T follicular helper cell (primary cell): ENCODE measurements at regions not wholly inside any gene's neighbourhood (a gene's known extent, or its start where the extent isn't known, plus 50 kb on each side); places are given as distances from the start of the nearest gene placed in this dataset.

Experiments used
- DNase-seq: peaks from one replicate; pipeline ENCODE4 v3.0.0-alpha.2; 2020; ENCODE audit warnings: low read depth

- no peak for DNase-seq
Measured at GRCh38 chr1:201610858-201611257, 71.9 kb downstream of the NAV1 start.

- no peak for DNase-seq
Measured at GRCh38 chr1:201612645-201613044, 73.7 kb downstream of the NAV1 start.

GRCh38 chr1:201614262-201615015 lies 75.5 kb downstream of the NAV1 start:
- DNase-seq: no peak

DNA sequence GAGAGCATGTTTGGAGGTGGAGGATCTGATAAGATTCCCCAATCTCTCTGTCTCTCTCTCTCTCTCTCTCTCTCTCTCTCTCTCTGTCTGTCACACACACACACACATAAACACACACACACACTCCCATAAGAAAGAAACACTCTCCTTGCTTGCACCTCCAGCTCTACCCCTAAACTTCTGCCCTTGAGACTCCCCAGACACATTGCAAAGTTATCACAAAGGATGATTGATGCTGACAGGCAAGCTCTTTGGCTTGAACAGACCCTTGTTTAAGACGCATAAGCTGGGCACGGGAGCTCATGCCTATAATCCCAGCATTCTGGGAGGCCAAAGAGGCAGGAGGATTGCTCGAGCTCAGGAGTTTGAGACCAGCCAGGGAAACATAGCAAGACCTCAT lies 78.2 kb downstream of the NAV1 start:
- DNase-seq: no peak

DNA sequence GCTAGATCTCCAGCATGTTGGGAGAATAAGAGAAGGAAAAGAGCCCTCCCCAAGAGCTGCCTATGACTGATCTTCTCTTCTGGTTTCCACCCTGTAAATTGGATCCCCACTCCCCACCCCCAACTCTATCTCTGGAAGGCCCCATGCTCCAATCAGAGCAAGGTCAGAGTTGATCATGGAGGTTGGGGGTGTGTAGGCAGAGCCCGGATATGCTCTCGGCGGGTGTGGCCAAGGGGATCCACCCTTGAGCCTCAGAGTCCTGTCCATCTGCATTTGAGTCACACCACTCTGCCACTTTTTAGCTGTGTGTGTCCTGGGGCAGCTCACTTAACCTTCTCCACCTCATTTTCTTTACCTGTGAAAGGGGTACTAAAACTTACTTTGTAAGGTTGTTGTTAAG lies 79.5 kb downstream of the NAV1 start:
- DNase-seq: no peak

- no peak for DNase-seq
Measured at GRCh38 chr1:201618905-201619304, 80.0 kb downstream of the NAV1 start.

GRCh38 chr1:201619513-201619912 lies 80.6 kb downstream of the NAV1 start:
- DNase-seq: no peak

DNA sequence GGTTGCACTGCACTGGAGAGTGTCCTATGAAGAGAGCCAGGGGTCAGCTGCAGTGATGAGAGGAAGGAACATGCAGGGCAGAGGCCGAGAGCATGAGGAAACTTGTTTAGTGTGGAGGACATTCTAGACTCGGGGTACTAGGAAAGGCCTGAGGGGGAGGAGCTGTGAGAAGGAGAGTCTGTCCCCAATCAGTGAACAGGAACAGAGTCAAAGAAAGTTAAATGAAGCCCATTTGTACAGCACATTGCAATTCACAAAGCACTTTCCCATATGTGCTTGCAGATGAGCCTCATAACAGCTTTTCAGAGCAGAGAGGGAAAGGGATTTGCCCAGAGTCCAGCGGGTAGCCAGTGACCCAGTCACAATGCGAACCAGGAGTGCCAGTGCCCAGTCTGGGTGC lies 83.4 kb downstream of the NAV1 start:
- no peak for DNase-seq

GRCh38 chr1:201622824-201623223 lies 83.9 kb downstream of the NAV1 start:
- no peak for DNase-seq

GRCh38 chr1:201624741-201625225 lies 85.9 kb downstream of the NAV1 start:
- DNase-seq: no peak

DNA sequence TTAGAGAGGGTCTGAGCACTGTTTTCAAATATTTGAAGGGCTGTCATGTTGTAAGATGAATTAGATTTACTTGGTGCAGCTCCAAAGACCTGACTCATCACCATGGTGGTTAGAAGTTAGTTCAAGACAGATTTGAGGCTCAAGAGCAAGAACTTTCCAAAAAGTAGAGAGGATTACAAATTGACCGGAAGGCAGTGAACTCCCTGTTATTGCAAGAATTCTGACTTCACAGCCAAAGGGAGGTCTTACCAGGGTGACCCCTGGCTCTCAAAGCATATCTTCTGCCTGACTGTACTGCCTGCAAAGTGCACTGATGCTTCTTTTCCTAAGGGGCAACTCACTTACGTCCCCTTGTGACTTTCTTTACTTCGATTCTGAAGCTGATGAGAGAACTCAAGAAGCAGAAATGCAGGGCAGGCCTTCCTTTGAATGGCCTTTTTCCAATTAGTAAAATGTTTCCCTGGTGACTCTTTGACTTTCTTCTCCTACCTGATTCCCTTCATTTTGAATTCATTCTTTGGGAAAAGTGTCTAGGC lies 86.4 kb downstream of the NAV1 start:
- DNase-seq: no peak

DNA sequence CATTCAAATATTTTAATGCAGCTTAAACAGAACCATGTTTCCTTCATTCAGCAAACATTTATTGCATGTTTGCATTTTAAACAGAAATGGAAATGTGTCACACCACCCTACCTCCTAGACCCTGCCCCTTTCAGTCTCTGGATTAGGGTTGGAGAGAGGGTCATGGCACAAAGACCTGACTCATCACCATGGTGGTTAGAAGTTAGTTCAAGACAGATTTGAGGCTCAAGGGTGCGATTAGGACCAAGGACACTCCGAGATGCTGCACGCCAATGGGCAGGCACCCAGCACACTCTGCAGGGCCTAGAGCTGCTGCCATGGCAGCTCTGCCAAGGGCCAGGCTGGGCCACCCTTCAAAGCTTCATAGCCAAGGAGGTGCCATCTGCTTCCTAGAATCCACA lies 86.9 kb downstream of the NAV1 start:
- DNase-seq: no peak

GRCh38 chr1:201626629-201627275 lies 87.8 kb downstream of the NAV1 start:
- DNase-seq: no peak

DNA sequence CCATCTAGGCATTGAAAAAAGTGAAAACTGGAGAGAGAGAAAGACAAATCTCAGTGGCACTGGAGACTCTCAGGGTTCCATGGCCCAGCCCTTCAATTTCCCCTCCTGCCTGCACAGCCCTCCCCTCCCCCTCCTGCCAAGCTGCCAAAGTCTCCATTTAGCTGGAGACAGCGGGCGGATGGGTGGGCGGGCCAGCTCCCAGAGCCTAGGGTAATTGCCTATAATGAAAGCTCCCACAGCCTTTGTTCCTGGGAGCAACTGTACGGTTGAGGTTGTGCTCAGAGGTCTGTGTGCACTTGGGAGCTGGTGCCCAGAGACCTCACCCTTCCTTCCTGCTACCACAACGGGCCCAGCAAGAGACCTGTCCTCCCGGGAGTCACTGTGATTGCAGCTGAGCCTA lies 89.6 kb downstream of the NAV1 start:
- no peak for DNase-seq

DNA sequence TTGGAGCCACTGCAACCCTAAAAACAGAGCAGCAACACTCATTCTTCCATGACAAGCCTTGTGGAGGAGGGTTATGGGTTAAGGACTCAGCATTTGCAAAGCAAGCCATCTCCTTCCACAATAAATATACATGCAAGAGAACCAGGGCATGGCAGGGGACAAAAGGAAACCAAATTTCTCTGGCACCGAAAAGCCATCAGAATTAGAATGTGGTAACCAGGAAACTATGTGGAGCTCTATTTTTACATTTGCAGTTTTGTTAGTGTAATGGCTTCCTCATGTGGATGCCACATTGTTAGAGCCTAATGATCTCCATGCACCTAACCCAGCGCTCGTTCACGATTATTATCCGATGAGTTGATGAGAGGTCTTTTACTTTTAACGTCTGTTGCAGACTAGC lies 91.7 kb downstream of the NAV1 start:
- no peak for DNase-seq

DNA sequence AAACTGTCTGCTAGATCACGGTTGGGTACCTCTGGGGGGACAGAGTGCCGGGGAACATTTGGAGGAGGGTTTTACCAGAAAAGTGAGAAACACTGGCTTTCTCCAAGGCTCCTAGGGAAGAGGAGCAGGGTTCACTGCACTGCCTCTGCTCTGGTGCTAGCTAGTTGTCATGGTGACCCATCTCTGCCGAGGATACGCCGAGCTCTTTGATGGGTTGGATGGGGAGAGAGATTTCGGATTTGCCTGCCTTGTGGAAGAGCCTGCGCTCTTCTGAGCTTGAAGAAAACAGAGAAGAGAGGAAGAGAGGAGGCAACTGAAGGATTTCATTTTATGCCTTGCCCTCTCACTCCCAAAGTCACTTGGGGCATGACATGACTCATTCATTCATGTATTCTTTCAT lies 92.1 kb downstream of the NAV1 start:
- DNase-seq: no peak

DNA sequence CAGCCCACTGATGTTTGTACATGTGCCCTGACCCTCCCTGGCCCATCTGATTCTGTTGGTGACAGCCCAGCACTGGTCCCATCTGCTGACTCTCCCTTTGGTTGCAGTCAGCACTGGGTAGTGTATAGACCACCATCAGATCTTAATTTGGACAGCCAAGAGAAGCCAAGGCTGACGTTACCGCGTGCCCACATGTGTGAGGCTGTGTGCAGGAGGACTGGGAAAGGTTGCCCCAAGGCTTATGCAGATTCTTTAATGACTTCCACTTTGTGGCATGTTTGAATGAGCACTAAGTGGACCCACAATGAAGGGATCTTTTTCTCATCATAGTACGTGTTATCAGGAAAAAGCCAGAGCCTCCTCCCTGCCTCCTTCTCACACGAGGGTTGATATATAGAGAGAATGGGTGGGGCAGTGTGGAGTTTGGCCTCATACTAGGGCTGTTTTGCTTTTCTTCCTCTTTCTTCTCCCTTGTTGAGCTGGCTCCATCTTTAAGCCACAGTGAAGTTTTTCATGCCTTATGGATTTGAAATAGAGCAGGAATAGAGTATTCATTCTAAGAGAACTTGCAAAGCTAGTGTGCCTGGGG lies 93.5 kb downstream of the NAV1 start:
- no peak for DNase-seq

DNA sequence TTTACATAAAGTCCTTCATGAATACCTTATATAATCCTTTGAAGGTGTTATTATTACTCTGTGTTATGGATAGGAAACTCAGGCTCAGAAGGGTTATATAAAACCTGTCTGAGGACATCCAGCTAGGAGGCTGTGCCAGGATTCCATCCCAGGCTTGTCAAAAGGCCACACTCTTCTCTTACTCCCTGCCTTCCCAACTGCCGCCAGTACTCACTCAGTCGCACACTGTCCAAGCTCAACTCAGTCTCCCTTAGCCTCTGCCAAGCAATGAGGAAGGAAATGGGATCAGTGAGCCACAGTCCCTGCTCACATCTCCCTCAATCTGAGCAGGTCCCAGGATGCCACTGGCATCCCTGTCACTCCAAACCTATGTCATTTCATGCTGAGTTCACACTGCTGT lies 94.4 kb downstream of the NAV1 start:
- no peak for DNase-seq

- DNase-seq: no peak
Measured at GRCh38 chr1:201633811-201634210, 94.9 kb downstream of the NAV1 start.

DNA sequence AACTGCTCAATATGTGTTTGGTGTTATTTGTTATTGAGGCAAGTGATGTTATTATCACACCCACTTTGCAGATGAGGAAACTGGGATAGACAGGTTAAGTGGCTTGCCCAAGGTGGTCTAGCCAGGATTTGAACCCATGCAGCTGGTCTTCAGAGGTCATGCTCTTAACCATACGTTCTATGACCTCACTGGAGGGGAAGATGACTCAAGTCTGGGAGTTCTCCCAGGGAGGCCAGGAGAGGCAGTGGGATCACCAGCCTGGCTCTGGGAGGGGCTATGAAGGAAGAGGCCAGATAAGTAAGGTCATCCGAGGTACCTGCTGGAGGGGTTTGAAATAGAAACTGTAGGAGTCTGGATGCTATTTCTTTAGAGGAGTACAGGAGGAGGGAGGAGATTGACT lies 95.3 kb downstream of the NAV1 start:
- no peak for DNase-seq

DNA sequence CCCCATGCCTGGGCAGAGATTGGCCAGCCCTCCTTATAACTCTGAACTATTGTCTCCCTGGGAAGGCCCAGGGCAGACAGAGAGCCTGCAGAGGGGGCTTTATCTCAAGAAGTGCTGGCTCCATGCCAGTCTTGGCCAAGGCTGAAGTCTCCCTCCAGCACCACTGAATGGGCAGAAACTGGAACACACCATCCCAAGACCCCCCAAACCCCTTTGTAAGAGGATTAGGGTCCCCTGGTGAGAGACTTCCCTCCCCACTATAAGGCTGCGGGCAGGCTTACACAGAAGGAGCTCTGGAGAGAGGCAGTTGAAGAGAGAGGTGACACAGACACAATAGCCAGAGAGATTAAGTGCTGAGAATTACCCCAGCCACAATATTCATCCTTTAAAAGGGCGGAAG lies 97.2 kb downstream of the NAV1 start:
- DNase-seq: no peak

DNA sequence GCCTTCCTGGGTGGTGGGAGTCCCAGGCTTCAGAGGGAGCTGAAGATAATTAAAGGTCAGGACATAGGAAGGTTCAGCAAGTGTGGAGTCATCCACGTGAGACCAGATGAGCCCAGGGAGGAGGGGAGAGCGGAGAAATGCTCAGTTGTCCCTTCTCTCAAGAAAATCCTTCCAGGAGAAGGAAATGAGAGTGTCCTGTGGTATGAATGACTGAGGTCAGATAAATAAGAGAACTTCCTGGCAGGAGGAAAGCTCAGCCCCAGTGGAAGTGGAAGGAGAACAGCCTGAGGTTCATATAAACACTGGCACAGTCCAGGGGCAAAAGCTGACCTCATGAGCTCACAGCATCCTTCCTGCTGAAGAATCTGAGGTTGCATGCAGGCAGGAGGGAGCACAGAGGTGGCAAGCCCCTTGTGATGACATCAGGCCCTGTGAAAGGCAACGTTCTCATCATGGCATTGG lies 97.6 kb downstream of the NAV1 start:
- DNase-seq: no peak
